HTR-8/SVneo (cell line): ENCODE measurements at regions not wholly inside any gene's neighbourhood (a gene's known extent, or its start where the extent isn't known, plus 50 kb on each side); places are given as distances from the start of the nearest gene placed in this dataset.
"Not testable (repeated sequence)": the region's sequence is repeated elsewhere in the genome, so short reads cannot be mapped to it uniquely, and the experiment has no call there.

ENCODE experiments used
- DNase-seq: peaks from one replicate; pipeline ENCODE4 v3.0.0; 2011; ENCODE audit warnings: low spot score, mixed read lengths; ENCODE audit not compliant: insufficient read length
- FAIRE-seq: peaks from 2 replicates; lab custom pipeline; 2011; peaks lifted over from hg19 to GRCh38; lab: Jason Lieb, UNC

DNA sequence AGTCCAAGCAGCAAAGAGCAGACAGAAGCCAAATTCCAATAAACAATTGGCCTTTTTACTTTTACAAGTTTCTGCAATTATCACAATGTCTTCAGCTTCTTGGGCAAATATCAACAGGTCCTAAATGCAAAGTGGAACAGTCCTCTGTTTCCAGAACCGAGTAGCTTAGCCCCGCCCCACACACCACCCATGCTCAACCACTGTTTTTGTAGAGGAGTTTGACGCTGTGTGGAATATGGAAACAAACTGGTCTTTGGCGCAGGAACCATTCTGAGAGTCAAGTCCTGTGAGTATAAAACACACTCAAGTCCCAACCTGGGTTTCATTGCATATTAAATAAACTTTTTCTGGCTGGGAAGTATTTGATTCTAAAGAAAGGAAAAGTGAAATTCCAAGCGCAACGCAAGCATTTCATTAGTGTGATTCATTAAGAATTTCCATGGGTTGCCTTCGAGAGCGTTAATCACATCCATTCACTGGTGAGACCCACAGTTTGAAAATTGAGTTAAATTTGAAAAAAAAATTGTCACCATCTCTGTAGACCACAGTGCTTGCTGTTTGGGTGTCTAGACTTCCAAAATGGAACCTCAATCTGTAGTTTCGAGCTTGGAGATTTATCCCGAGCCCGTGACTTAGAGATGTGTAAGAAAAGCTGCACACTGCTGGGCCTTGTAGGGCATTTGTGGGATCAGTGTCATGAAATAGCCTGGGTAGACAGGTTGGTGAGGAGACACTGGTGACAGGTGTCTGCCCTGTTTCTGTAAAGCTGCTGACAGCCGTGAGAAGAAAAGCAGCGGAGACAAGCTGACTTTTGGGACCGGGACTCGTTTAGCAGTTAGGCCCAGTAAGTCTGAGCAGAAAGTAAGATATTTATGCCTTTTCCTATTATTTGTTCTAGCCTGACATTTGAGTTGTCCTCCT is 96.1 kb downstream of the DAD1 start:
- no peak for FAIRE-seq

DNA sequence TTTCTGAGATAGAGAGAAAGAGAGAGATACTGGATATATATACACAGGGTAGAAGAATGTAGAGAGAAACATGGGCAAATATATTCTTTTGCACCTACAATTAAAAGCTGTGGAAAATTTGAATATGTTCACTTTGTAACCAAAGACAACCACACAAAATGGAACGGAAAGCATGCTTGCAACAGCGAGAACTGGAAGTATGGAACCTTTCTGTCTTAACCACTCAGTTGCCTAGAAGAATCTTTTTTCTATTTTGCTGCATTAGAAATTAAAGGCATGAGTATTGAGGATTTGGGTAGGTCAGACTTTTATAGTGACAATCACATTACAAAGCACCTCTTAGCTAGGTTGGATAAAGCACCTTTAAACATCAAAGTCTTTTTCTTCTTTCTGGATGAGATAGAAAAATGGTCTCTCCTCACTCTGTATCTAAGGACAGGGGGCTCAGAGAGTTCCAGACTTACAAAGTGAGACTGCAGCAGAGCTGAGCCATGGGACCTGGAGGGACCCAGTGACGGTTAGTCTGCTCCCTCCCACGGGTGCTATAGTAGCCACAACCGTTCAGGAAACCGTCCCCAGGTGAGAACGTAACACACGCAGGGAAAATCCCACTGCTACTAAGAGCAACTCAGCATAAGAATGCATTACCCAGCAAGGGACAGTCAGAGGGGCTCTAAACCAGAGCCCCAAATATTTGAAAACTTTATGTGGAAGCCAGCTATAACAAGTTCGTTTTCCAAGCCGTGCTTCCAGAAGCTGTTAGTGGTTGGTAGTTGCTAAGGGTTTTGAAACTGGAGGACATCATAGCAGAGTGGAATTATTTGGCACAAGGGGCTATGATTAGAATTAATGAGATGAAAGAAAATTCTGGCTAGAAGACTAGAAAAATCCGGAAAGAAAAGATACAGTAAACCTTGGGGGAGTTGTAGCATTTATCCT is 97.1 kb downstream of the DAD1 start:
- FAIRE-seq, result no peak

More for the DNA sequence above, 96.1 kb downstream of the DAD1 start:
- DNase-seq, result no peak

DNA sequence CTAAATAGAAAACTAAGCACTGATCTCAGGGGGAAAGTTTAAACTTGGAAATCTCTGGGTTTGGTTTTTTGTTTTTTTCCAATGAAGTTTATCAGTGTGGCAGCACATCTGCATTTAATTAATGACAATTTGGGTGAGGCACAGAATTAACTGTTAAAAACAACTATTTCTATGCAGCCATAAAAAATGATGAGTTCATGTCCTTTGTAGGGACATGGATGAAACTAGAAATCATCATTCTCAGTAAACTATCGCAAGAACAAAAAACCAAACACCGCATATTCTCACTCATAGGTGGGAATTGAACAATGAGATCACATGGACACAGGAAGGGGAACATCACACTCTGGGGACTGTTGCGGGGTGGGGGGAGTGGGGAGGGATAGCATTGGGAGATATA is 98.0 kb downstream of the DAD1 start:
- DNase-seq, FAIRE-seq: not testable (repeated sequence)

More for the DNA sequence above, 97.1 kb downstream of the DAD1 start:
- DNase-seq, result no peak

DNA sequence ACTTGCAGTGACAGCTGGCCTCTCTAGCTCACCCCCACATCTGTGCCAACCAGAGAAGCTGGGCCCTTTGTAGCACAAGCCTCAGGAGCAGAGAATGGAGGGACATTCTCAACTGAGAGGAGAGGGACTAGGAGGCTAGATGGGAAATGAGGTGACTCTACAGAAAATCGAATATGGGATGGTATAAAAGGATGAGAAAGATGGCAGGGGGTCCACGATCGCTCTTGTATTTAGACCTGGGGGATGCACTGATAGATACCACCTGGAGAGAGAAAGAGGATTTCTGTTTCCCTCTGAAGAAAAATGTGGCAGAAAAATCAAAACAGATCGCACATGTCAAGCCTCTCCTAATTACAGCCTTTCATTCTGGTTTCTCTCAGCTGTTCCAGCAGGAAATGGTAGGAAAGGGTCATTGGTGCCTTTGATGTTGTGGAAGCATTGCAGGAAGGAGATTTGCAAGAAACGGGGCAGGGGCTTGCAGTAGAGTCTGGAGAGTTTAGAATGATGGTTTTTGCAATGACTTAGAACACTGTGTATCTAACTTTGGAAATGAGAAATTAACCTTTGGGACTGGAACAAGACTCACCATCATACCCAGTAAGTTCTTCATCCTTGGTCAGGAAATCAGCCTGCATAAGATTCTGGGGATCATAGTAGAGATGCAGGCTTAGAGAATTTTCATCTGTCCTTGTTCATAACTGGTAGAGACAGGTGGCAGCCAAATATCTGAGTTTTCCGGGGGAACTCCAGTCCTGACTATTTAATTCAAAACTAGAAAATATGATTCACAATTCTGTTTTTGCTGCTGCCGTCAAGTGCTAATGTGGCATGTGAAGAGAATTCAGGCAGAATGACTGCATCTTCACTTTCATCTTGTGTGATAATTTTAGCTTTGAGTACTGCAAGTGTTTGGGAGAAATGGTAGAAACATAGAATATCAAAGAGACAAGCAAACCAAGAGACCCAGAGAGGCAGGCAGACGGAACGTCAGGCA is 98.8 kb downstream of the DAD1 start:
- no peak for FAIRE-seq

DNA sequence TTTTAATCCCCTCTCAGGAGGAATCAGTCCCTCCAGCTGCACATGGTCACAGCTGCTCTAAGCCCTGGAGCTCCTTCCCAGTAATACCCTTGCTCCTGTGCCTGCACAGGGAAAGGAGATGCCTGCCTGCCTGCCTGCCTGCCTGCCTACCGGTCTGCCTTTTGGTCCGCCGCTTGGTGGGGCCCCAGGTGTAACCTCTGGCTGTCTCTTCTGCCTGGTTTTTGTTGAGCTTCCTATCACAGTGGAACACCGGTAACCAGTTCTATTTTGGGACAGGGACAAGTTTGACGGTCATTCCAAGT is 99.8 kb downstream of the DAD1 start:
- FAIRE-seq, result no peak
- no peak for DNase-seq

More for the DNA sequence above, 98.8 kb downstream of the DAD1 start:
- DNase-seq, result no peak

DNA sequence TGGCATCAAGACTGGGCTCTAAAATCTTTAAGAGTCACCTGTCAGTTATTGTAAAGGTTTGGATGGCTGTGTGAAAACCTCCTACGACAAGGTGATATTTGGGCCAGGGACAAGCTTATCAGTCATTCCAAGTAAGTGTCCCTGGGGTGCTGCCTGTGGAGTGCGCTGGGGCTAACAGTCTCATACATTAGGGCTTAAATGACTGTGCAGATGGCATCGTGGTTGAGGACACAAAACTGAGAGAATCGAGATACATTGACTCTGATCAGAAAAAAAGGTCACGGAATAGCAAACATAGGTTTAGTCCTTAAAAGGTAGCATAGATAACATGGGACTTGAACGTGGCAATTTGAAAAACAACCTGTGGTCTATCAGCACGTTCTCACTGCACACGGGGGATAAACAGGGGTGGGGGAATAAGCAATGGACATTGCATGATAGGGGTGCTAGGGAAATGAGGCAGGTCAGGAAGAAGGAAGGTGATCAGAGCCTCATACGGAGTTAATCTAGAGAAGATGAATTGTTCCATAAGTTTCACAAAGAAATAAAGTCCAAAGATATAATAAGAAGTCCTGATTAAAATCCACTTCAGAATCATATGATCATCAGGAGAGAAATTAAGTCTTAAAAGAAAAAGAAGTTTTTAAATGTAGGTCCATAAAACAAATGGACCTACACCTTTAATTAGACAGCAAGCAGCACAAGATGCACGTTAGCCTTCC is 100.3 kb downstream of the DAD1 start:
- no peak for DNase-seq
- no peak for FAIRE-seq

DNA sequence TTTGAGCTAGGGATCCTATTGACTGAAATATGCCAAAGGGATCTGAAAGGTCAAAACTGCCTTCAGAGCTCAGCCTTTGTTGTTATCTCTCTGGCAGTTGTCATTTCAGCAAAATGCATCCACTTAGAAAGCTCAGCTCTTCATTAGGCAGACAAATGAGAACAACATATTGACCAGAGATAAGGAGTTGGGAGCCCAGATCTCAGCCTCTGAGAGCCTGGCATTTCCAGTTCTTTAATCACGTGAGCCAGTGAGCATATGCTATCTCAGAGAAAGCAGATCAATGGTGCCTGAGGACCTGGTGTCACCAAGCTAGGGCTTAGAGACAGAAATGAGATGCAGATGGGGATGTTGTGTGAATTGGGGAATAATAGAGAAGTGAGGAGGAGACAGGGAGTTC is 101.1 kb downstream of the DAD1 start:
- FAIRE-seq (no peak), DNase-seq (no peak)

DNA sequence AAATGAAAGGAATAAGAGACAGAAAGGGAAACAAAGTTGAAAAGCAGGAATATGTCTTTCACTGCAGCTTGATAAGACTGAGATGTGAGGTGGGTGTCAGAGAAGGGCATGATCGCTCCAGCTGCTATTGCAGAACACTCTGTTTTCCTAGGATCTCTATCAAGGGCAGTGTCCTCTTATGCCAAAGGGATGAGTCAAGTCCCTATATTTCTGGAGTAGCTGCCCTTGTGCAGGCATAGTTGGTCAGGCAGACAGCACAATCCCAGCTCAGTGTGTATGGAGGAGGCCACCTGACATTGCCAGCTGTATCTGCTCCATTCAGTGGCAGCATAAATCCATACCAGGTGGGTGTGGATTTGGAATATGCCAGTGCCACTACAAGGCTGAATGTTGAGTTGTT is 101.6 kb downstream of the DAD1 start:
- no peak for DNase-seq
- FAIRE-seq, result no peak

DNA sequence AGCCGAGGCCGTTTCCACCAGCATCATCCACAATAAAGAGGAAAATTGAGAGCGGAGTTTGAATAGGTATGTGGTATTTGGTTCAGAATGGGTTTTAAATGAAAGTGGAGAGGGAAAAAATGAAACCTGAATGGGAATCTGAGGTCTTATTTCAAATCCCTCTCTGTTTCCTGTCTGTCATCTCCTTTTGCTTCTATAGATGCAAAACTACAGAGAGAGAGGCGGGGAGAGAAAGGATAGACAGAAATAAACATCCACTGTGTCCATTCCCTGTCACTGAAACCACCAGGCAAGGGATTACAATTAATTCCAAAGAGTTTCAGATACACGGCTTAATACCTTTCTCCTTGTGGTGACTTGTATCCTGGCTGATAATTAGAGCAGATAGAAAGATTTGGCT is 102.3 kb downstream of the DAD1 start:
- no peak for FAIRE-seq
- DNase-seq, result no peak

DNA sequence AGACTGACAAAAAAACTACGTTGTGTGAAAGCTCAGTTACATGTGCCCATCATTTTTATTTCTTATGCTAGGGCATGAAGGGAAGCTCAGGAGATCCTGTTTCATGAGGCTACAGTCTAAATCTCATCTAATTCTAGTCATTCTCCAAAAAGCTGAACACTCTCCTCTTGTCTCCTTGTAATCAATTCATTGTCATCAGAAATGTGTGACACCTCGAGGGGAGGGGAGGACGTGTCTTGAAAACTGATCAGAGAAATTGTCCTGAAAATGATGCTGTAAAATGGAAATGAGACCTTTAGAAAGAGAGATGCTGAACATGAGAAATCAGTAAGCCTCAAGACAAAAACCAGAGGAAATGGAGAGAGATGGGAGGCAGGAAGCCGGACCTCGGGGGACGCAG is 103.4 kb downstream of the DAD1 start:
- FAIRE-seq (no peak), DNase-seq (no peak)

DNA sequence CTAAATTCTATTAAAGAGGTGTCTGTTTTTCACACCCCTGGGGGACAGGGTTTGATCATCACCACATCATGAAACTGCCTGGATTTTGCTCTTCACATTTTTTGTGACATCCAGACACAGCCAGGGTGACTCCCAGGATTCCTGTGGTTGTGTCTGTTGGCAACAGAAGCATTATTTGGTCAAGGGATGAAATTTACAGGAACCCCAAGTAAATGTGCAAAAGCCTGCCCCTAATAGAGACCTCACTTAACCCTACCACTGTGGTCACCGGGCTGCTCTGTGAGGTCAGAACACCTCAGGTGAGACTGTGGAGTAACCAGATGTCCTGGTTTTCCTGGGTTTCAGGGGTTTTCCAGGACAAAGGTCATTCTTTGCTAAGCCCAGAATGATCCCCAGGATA is 103.8 kb downstream of the DAD1 start:
- no peak for FAIRE-seq
- no peak for DNase-seq

DNA sequence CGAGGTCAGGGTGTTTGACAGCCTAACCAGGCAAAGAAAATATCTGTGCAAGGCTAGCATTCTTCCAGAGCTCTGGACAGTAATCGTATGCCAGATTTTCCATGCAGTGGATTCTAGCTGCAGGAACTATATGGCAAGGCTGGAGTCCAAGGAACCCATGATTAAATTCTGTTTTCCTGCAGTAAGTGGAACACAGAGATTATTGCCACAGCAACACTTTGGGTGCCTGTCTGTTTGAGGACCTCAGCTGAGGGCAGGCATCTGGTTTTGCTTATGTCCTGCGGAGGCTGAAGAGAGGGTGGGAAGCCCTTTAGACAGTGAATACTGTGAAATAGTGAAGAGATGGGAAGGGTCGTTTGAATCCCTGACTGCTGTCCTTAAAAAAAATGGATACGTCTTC is 104.4 kb downstream of the DAD1 start:
- no peak for FAIRE-seq
- DNase-seq, result no peak

DNA sequence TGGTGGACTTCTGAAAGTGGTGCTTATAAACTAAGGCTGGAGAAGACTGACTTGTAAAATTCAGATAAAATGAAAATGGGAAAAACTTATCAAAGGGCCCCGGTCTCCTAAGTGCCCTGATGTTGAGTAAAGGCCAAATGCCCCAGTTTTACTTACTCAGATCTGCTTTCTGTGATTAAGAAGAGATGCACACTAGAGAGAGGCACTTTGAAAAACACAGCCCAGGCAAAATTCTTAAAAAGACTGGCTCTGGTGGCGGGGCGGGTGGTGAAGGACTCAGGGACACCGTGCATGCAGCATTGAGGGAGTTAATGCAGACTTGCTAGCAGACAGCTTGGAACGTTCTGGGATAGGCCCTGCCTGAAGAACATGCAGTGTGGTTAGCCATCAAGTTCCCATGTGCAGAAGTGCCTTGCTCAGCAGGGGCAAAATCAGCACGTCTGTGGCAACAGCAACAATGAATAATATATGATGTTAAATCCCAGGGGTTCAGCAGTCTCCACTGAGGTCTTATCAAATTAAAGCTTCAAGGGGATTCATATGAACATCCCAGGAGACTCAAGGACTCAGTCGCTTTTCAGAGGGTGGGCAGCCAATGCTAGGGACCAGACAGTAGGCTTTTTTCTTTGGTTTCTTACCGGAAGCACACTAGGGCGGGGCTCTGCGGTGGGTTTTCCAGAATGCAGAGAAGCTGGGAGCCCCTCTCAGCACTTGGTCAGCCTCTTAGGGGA is 105.0 kb downstream of the DAD1 start:
- FAIRE-seq, result no peak
- no peak for DNase-seq

DNA sequence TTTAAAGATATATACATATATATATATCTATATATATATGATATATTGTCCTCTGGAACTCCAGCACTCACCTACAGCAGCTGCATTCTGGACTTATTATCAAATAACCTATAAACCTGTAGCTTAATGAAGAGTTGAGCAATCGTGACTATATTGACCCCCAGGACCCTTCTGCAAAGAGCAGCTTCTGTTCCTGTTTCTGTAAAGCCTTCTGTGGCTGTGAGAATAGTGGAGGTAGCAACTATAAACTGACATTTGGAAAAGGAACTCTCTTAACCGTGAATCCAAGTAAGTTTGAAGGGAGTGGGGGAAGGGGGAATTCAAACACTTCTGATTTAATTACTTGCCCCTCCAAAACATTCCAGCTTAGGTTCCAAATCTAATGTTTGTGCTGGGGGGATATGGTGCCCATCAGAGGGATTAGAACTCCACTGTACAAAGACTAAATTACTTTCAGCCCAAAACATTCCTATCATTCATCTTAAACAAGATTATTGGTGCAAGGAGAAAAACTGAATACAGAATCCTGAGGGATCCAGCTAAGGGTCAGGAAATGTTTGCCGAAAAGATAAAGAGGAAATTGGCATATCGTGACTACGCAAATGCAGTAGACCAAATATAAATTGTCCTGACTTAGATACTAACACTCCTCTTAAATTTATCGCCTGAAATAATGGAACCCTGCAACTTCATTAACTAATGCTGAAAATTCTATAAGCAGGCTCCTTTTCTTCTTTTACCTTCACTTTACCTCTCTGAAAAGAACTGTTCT is 106.1 kb downstream of the DAD1 start:
- FAIRE-seq (no peak), DNase-seq (no peak)

DNA sequence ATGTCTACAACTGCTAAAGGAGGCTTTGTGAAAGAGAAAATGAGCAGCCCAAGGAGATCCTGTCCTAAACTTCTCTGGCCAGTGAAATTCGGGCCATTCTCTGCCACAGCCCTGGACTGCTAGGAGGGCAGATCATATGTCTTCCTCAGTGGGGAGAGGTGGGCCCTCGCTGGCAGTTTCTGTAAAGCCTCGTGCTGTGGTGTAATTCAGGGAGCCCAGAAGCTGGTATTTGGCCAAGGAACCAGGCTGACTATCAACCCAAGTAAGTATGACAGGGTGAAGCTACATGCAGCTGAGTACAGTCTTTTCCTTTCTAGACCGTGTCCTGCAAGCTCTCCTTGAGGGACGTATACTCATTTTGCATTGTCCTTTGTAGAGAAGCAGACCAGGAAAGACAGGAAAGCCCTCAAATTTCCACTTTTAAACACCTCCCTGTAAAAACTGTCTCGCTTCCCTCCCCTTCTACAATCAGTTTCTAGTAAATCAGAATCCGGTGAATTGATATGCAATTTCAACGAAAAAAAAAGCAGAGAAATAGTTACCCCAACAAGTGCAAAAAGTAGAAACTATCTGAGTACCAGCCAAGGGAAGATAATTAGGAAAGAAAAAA is 106.8 kb downstream of the DAD1 start:
- DNase-seq (no peak), FAIRE-seq (no peak)

DNA sequence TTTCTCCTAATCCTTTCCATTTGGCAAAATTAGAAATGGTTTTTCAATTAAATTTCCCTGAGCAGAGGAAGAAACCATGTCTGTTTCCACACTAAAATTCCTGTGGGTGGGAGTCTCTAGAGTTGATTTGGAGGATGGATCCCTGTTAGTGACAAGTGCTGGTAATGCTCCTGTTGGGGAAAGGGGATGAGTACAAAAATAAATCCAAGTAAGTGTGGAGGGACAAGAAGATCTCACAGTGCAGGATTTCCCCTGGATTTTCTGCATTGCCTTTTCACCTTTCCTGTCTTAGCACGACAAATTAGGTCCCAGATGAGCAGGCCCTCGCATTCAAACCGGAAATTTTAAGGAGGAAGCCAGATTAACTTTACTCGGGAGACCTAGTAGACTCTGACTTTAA is 107.5 kb downstream of the DAD1 start:
- FAIRE-seq, result no peak
- DNase-seq, result no peak

DNA sequence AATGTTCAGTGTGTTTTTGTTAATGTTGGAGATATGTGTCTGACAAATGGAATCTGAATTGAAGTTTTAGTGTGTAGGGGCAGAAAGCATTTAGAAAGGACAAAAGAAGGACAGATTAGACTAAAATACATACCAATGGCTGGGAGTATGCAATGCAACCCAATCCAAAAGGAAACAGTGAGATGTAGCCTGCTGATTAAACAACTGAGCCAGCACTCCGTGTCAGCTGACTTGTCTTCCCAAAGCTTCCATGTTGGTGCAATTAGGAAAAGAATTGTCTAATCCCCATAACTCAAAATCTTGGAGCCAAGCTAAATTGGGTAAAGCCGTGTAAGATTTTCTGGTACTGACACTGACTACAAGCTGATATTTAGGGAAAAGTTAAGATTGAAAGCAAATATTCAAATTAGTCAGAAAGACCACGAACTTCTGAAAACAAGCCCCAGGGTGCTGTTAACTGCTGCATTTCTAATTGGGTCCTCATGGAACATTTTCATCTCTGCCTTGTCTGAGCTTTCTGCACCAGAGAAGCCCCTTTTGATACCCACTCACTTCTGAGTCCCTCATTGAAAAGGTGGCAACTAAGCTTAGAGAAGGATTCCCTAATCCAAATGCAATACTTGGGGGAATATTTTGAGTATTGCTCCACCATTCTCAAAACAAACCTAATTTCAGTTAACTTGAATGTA is 109.1 kb downstream of the DAD1 start:
- DNase-seq (no peak), FAIRE-seq (no peak)
